ENCODE measurements at regions not wholly inside any gene's neighbourhood (a gene's known extent, or its start where the extent isn't known, plus 50 kb on each side); places are given as distances from the start of the nearest gene placed in this dataset.

- no peak for DNase-seq (ENCODE audit: low read depth)
- TF ChIP-seq CTCF (IDR thresholded peaks at IDR 0.05; ENCODE audit: low read depth, low read length, missing control alignments) = no peak
- no peak overlapping the region for H3K4me3 ChIP-seq (ENCODE audit: low read depth, low read length)
These were observed 121.5 kb upstream of the CTAGE1 start for GRCh38 chr18:22539051-22539765.

GRCh38 chr18:22541232-22541631, 123.5 kb upstream of the CTAGE1 start:
- DNase-seq (ENCODE audit: low read depth) = no peak
- H3K4me3 ChIP-seq (ENCODE audit: low read depth, low read length) = no peak overlapping the region
- no peak for TF ChIP-seq CTCF (IDR thresholded peaks at IDR 0.05; ENCODE audit: low read depth, low read length, missing control alignments)

- DNase-seq (ENCODE audit: low read depth) = no peak
- TF ChIP-seq CTCF (IDR thresholded peaks at IDR 0.05; ENCODE audit: low read depth, low read length, missing control alignments) = no peak
- no peak overlapping the region for H3K4me3 ChIP-seq (ENCODE audit: low read depth, low read length)
These were observed 124.7 kb upstream of the CTAGE1 start for GRCh38 chr18:22542406-22542835.

GRCh38 chr18:22543769-22544168, 126.1 kb upstream of the CTAGE1 start:
- H3K4me3 ChIP-seq (ENCODE audit: low read depth, low read length) = no peak overlapping the region
- no peak for DNase-seq (ENCODE audit: low read depth)
- no peak for TF ChIP-seq CTCF (IDR thresholded peaks at IDR 0.05; ENCODE audit: low read depth, low read length, missing control alignments)

- DNase-seq (ENCODE audit: low read depth) = no peak
- TF ChIP-seq CTCF (IDR thresholded peaks at IDR 0.05; ENCODE audit: low read depth, low read length, missing control alignments) = no peak
- no peak overlapping the region for H3K4me3 ChIP-seq (ENCODE audit: low read depth, low read length)
These were observed 126.9 kb upstream of the CTAGE1 start for GRCh38 chr18:22544626-22545025.

- no peak for TF ChIP-seq CTCF (IDR thresholded peaks at IDR 0.05; ENCODE audit: low read depth, low read length, missing control alignments)
- DNase-seq (ENCODE audit: low read depth) = no peak
These were observed 127.5 kb upstream of the CTAGE1 start for GRCh38 chr18:22545066-22545760.

More at GRCh38 chr18:22545066-22545760, 127.5 kb upstream of the CTAGE1 start:
- H3K4me3 ChIP-seq (ENCODE audit: low read depth, low read length) = no peak overlapping the region

All from GM12864 (cell line).